NT2/D1 (cell line): ENCODE measurements at regions not wholly inside any gene's neighbourhood (a gene's known extent, or its start where the extent isn't known, plus 50 kb on each side); places are given as distances from the start of the nearest gene placed in this dataset.
A peak's percentile ranks its signal among the peaks of the same experiment; 100 is the strongest.

Experiments
- DNase-seq: peaks from one replicate; pipeline ENCODE4 v3.0.0-alpha.2; 2011; ENCODE audit warnings: low read depth, low spot score
- H3K27me3 ChIP-seq: 2 replicates; pipeline ENCODE4 v1.6.0; 2011; ENCODE audit warnings: mild to moderate bottlenecking; ENCODE audit not compliant: insufficient read length, insufficient read depth
- H3K36me3 ChIP-seq: 2 replicates; pipeline ENCODE4 v1.6.1; 2011; ENCODE audit warnings: mild to moderate bottlenecking, low read length, mixed read lengths; ENCODE audit not compliant: insufficient read depth, insufficient read length
- H3K4me1 ChIP-seq: 2 replicates; pipeline ENCODE4 v1.5.1; 2011; ENCODE audit not compliant: insufficient read depth, insufficient read length
- H3K4me3 ChIP-seq: 2 replicates; pipeline ENCODE4 v1.5.1; 2011; ENCODE audit warnings: low read depth; ENCODE audit not compliant: insufficient read length
- H3K9ac ChIP-seq: 2 replicates; pipeline ENCODE4 v1.6.0; 2011; ENCODE audit warnings: low read depth; ENCODE audit not compliant: insufficient read length
- H3K9me3 ChIP-seq: 2 replicates; pipeline ENCODE4 v1.5.1; 2011; ENCODE audit warnings: mild to moderate bottlenecking, low read length; ENCODE audit not compliant: insufficient read depth
- SUZ12 ChIP-seq: IDR thresholded peaks from 2 replicates; pipeline ENCODE4 v1.6.1; 2011; ENCODE audit not compliant: insufficient read length, insufficient read depth; ENCODE audit errors: extremely low read depth
- YY1 ChIP-seq: IDR thresholded peaks from 2 replicates; pipeline ENCODE4 v1.6.1; 2011; ENCODE audit not compliant: insufficient read length, insufficient read depth
- ZNF274 ChIP-seq: IDR thresholded peaks from 2 replicates; pipeline ENCODE4 v1.6.1; 2011; ENCODE audit warnings: mild to moderate bottlenecking, low read depth, low read length

DNA sequence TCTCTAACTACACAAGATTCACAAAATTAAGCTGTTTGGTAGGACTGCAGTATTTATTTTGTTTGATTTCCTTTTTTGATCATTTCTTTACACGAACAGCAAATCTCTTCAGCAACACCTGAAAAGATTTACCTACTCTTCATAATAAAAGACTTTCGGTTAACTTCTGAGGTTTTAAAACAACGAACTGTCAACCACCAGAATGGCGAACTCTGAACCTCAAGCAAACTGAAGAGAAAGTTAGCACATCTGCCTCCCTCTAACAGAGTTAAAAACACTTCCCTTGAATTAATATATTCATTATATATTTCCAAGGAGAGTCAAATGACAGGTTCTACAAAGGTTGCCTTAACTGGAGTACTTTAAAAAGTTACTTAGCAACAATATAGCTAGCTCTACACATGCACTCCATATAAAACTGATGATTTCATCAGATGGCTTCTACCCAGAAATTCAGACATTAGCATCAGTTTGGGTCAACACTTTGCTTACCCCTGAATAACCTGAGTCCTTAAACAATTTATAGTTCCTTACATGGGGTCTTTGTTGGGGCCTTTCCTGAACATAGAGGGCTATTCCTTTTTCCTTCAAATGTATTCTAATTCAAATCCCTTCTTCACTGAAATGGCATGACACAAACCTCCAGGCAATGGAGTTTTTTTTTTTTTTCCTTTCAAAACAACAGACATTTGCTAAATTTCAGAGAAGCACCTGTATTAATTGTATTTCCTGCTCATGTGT, 118.3 kb downstream of the SEM1 start:
- no peaks in the 10 kb centered on the region for H3K27me3 ChIP-seq
- H3K4me1 ChIP-seq: no peaks in the 10 kb centered on the region
- no peak for TF ChIP-seq ZNF274
- no peak for TF ChIP-seq YY1
- no peak for TF ChIP-seq SUZ12
- no peaks in the 10 kb centered on the region for H3K36me3 ChIP-seq
- no peak overlapping the region for H3K4me3 ChIP-seq
- peaks cover 1% of the 10 kb centered on the region; the same call in 1 of the 2 replicates for H3K9me3 ChIP-seq
- DNase-seq: peak; percentile 48
- no peak overlapping the region for H3K9ac ChIP-seq

GRCh38 chr7:96589038-96589437, 120.6 kb downstream of the SEM1 start:
- Histone ChIP-seq H3K9me3 (peaks cover 5% of the 10 kb centered on the region; the same call in 1 of the 2 replicates), H3K36me3 (no peaks in the 10 kb centered on the region), H3K9ac (no peak overlapping the region), H3K27me3 (no peaks in the 10 kb centered on the region), H3K4me3 (no peak overlapping the region), H3K4me1 (no peaks in the 10 kb centered on the region)
- TF ChIP-seq SUZ12: no peak
- no peak for TF ChIP-seq ZNF274
- TF ChIP-seq YY1: no peak
- no peak for DNase-seq

- Histone ChIP-seq H3K4me1 (no peaks in the 10 kb centered on the region), H3K4me3 (no peak overlapping the region), H3K36me3 (no peaks in the 10 kb centered on the region), H3K9me3 (no peaks in the 10 kb centered on the region), H3K27me3 (no peaks in the 10 kb centered on the region), H3K9ac (no peak overlapping the region)
- no peak for DNase-seq
- no peak for TF ChIP-seq YY1
- no peak for TF ChIP-seq ZNF274
- no peak for TF ChIP-seq SUZ12
These were observed 130.5 kb downstream of the SEM1 start for GRCh38 chr7:96579119-96579518.

- Histone ChIP-seq H3K9ac (no peak overlapping the region), H3K9me3 (no peaks in the 10 kb centered on the region)
- TF ChIP-seq YY1 (no peak), SUZ12 (no peak), ZNF274 (no peak)
These were observed 131.0 kb downstream of the SEM1 start for GRCh38 chr7:96578606-96579005.

GRCh38 chr7:96563409-96563808, 146.2 kb downstream of the SEM1 start:
- TF ChIP-seq YY1 (no peak), ZNF274 (no peak), SUZ12 (no peak)
- no peaks in the 10 kb centered on the region for H3K36me3 ChIP-seq
- H3K4me3 ChIP-seq: no peak overlapping the region
- no peak for DNase-seq
- H3K9me3 ChIP-seq: no peaks in the 10 kb centered on the region
- H3K4me1 ChIP-seq: no peaks in the 10 kb centered on the region
- H3K27me3 ChIP-seq: no peaks in the 10 kb centered on the region
- H3K9ac ChIP-seq: no peak overlapping the region

More at GRCh38 chr7:96578606-96579005, 131.0 kb downstream of the SEM1 start:
- Histone ChIP-seq H3K36me3 (no peaks in the 10 kb centered on the region), H3K4me3 (no peak overlapping the region), H3K4me1 (no peaks in the 10 kb centered on the region), H3K27me3 (no peaks in the 10 kb centered on the region)
- no peak for DNase-seq

DNA sequence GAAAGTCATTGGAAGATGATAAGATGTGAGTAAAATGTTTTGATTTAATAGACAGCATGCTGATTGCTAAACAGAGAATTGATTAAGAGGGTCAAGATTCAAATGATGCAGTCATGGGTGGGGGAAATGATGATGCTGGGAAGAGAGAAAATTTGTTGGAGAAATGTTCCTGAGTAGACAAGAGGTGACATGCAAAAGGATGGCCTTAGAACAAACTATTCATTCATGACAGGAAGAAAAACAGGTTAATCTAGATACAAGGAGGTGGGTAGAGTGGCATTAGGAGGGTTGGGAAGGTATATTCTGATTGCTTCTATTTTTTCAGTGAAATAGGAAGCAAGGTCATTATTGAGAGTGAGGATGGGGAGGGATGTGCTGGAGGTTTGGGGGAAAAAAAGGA, 146.7 kb downstream of the SEM1 start:
- Histone ChIP-seq H3K9me3 (no peaks in the 10 kb centered on the region; the same call in 1 of the 2 replicates), H3K4me3 (no peak overlapping the region), H3K36me3 (no peaks in the 10 kb centered on the region), H3K4me1 (no peaks in the 10 kb centered on the region), H3K9ac (no peak overlapping the region), H3K27me3 (no peaks in the 10 kb centered on the region)
- TF ChIP-seq ZNF274 (no peak), YY1 (no peak), SUZ12 (no peak)
- DNase-seq: no peak

GRCh38 chr7:96562458-96562857, 147.2 kb downstream of the SEM1 start:
- DNase-seq: no peak
- no peak for TF ChIP-seq SUZ12
- TF ChIP-seq ZNF274: no peak
- TF ChIP-seq YY1: no peak
- Histone ChIP-seq H3K4me3 (no peak overlapping the region), H3K9me3 (no peaks in the 10 kb centered on the region; the same call in 1 of the 2 replicates), H3K36me3 (no peaks in the 10 kb centered on the region), H3K27me3 (no peaks in the 10 kb centered on the region), H3K9ac (no peak overlapping the region), H3K4me1 (no peaks in the 10 kb centered on the region)
